Keratinocyte (primary cell): ENCODE measurements at regions not wholly inside any gene's neighbourhood (a gene's known extent, or its start where the extent isn't known, plus 50 kb on each side); places are given as distances from the start of the nearest gene placed in this dataset.

Experiments used
- DNase-seq: peaks from one replicate; pipeline ENCODE4 v3.0.0-alpha.2; 2011; ENCODE audit warnings: low read depth, missing footprints, low spot score
- FAIRE-seq: peaks from 2 replicates; lab custom pipeline; 2011; peaks lifted over from hg19 to GRCh38; lab: Jason Lieb, UNC
- H2AFZ ChIP-seq: 2 replicates; pipeline ENCODE4 v1.6.0; 2012; ENCODE audit warnings: low read length, control low read depth, inconsistent platforms; ENCODE audit not compliant: control insufficient read depth
- H3K27ac ChIP-seq: 2 replicates; pipeline ENCODE4 v1.5.1; 2011; ENCODE audit warnings: low read length; ENCODE audit not compliant: control insufficient read depth, insufficient read depth
- H3K27me3 ChIP-seq: 3 replicates; pipeline ENCODE4 v1.6.0; 2011; ENCODE audit warnings: low read length; ENCODE audit not compliant: control insufficient read depth, insufficient read depth; ENCODE audit errors: extremely low read depth
- H3K36me3 ChIP-seq, 2 experiments: 2 replicates in 1 of 2; 3 replicates in 1 of 2; pipeline ENCODE4 v1.5.1; 2011; ENCODE audit warnings: low read length in 2 of 2, mild to moderate bottlenecking in 1 of 2; ENCODE audit not compliant: control insufficient read depth in 2 of 2, insufficient read depth in 2 of 2; ENCODE audit errors: extremely low read depth in 1 of 2
- H3K4me1 ChIP-seq: 3 replicates; pipeline ENCODE4 v1.5.1; 2011; ENCODE audit warnings: low read length; ENCODE audit not compliant: control insufficient read depth, insufficient read depth; ENCODE audit errors: extremely low read depth
- H3K4me2 ChIP-seq: 3 replicates; pipeline ENCODE4 v1.6.0; 2011; ENCODE audit warnings: low read depth, low read length; ENCODE audit not compliant: control insufficient read depth, insufficient read depth; ENCODE audit errors: extremely low read depth
- H3K4me3 ChIP-seq, 3 experiments: fragments of 200-600 bp in 1 of 3; sonication (generic) in 1 of 3; 2 replicates in 2 of 3; 3 replicates in 1 of 3; pipeline ENCODE4 v1.5.1; 2011 to 2016; ENCODE audit warnings: low read length in 3 of 3, mild to moderate bottlenecking in 3 of 3, control low read depth in 2 of 3, inconsistent platforms in 1 of 3, low read depth in 1 of 3, mixed read lengths in 1 of 3, mixed run types in 1 of 3, moderate library complexity in 1 of 3; ENCODE audit not compliant: control insufficient read depth in 2 of 3, insufficient read depth in 2 of 3; ENCODE audit errors: extremely low read depth in 1 of 3
- H3K79me2 ChIP-seq: 2 replicates; pipeline ENCODE4 v1.6.0; 2012; ENCODE audit warnings: low read length; ENCODE audit not compliant: control insufficient read depth, insufficient read depth
- H3K9ac ChIP-seq: 3 replicates; pipeline ENCODE4 v1.6.0; 2011; ENCODE audit warnings: low read length; ENCODE audit not compliant: control insufficient read depth, insufficient read depth; ENCODE audit errors: extremely low read depth
- H3K9me1 ChIP-seq: 3 replicates; pipeline ENCODE4 v1.6.0; 2011; ENCODE audit warnings: low read length; ENCODE audit not compliant: control insufficient read depth, insufficient read depth; ENCODE audit errors: extremely low read depth
- H3K9me3 ChIP-seq: 2 replicates; pipeline ENCODE4 v1.5.1; 2012; ENCODE audit warnings: low read depth, low read length; ENCODE audit not compliant: control insufficient read depth
- H4K20me1 ChIP-seq: 3 replicates; pipeline ENCODE4 v1.6.0; 2011; ENCODE audit warnings: low read length; ENCODE audit not compliant: control insufficient read depth, insufficient read depth; ENCODE audit errors: extremely low read depth
- CTCF ChIP-seq, 3 experiments: IDR thresholded peaks in 1 of 3; conservative IDR thresholded peaks in 1 of 3; optimal IDR thresholded peaks in 1 of 3; 2 replicates in 2 of 3; 3 replicates in 1 of 3; pipeline versions ENCODE3 to v1.5.1; 2011; ENCODE audit warnings: low read length in 3 of 3, mild to moderate bottlenecking in 3 of 3, moderate library complexity in 2 of 3, control low read depth in 1 of 3, inconsistent platforms in 1 of 3; ENCODE audit not compliant: insufficient read depth in 2 of 3; ENCODE audit errors: extremely low read depth in 1 of 3
- EZH2 ChIP-seq: IDR thresholded peaks from one replicate; pipeline ENCODE4 v1.6.1; 2012; ENCODE audit warnings: inconsistent platforms, mild to moderate bottlenecking, low read length, moderate library complexity
- dilution Hi-C: fragments of 300-500 bp; cut with MboI; formaldehyde crosslinking; loops from one replicate; pipeline ENCODE4 v1.7.0; 2020; ENCODE audit warnings: low sequenced_read_pairs; ENCODE audit not compliant: extremely low pct_ligation_motif_present

DNA sequence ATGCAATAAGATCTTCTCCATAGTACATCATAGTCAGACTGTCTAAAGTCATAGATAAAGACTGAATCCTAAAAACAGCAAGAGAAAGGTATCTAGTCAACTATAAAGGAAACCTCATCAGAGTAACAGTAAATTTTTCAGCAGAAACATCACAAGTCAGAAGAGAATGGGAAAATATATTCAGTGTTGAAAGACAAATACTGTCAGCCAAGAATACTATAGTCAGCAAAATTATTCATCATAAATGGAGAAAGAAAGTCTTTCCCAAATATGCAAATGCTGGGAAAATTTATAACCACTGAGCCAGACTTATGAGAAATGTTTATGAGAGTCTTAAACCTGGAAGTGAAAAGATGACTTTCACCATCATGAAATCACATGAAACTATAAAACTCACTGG, 136.7 kb downstream of the KDR start:
- H3K36me3 ChIP-seq = no peaks in the 10 kb centered on the region
- no peak overlapping the region for H3K4me3 ChIP-seq
- dilution Hi-C loops = no loop called here
- H3K9ac ChIP-seq = no peak overlapping the region
- H3K79me2 ChIP-seq = no peaks in the 10 kb centered on the region
- H3K4me2 ChIP-seq = no peak overlapping the region
- H2AFZ ChIP-seq = no peak overlapping the region
- no peaks in the 10 kb centered on the region for H3K27me3 ChIP-seq
- H4K20me1 ChIP-seq = no peaks in the 10 kb centered on the region
- DNase-seq (no peak), FAIRE-seq (no peak)
- TF ChIP-seq CTCF (optimal IDR thresholded peaks at IDR 0.05 in 1 of 3, IDR thresholded peaks at IDR 0.05 in 1 of 3, conservative IDR thresholded peaks at IDR 0.05 in 1 of 3; ENCODE audit: extremely low read depth in 1 of 3, insufficient read depth in 2 of 3, low read length in 3 of 3) (no peak), EZH2 (no peak)
- H3K9me1 ChIP-seq = no peaks in the 10 kb centered on the region
- no peak overlapping the region for H3K27ac ChIP-seq
- H3K9me3 ChIP-seq = no peaks in the 10 kb centered on the region
- H3K4me1 ChIP-seq = no peaks in the 10 kb centered on the region

GRCh38 chr4:54986095-54986846, 139.1 kb downstream of the KDR start:
- Histone ChIP-seq H3K9me3 (no peaks in the 10 kb centered on the region), H3K4me2 (no peak overlapping the region), H4K20me1 (no peaks in the 10 kb centered on the region), H3K9me1 (no peaks in the 10 kb centered on the region), H3K79me2 (no peaks in the 10 kb centered on the region), H3K27me3 (no peaks in the 10 kb centered on the region), H3K4me3 (no peak overlapping the region), H3K27ac (no peak overlapping the region), H3K4me1 (no peaks in the 10 kb centered on the region), H3K9ac (no peak overlapping the region), H2AFZ (no peak overlapping the region), H3K36me3 (no peaks in the 10 kb centered on the region)
- DNase-seq (no peak), FAIRE-seq (no peak)
- no peak for TF ChIP-seq CTCF (optimal IDR thresholded peaks at IDR 0.05 in 1 of 3, IDR thresholded peaks at IDR 0.05 in 1 of 3, conservative IDR thresholded peaks at IDR 0.05 in 1 of 3; ENCODE audit: extremely low read depth in 1 of 3, insufficient read depth in 2 of 3, low read length in 3 of 3)
- TF ChIP-seq EZH2 = no peak
- dilution Hi-C loops = no loop called here
